ENCODE measurements at regions not wholly inside any gene's neighbourhood (a gene's known extent, or its start where the extent isn't known, plus 50 kb on each side); places are given as distances from the start of the nearest gene placed in this dataset.
A peak's percentile ranks its signal among the peaks of the same experiment; 100 is the strongest.

- H3K9me3 Mint-ChIP-seq: no peaks in the 10 kb centered on the region
- DNase-seq (ENCODE audit: low spot score in 2 of 2, unreplicated experiment in 2 of 2): no peak
- TF ChIP-seq CTCF (IDR thresholded peaks at IDR 0.05; ENCODE audit: unreplicated experiment): no peak
- H3K4me1 Mint-ChIP-seq: peaks cover 17% of the 10 kb centered on the region
- H3K27me3 Mint-ChIP-seq (ENCODE audit: low read depth): no peaks in the 10 kb centered on the region
- H3K36me3 Mint-ChIP-seq: no peaks in the 10 kb centered on the region
- H3K4me3 Mint-ChIP-seq: peak overlapping the region; percentile 6
- peak overlapping the region; percentile 94 for H3K27ac Mint-ChIP-seq
Measured at GRCh38 chr18:2002604-2003003, 568.7 kb downstream of the METTL4 start.

DNA sequence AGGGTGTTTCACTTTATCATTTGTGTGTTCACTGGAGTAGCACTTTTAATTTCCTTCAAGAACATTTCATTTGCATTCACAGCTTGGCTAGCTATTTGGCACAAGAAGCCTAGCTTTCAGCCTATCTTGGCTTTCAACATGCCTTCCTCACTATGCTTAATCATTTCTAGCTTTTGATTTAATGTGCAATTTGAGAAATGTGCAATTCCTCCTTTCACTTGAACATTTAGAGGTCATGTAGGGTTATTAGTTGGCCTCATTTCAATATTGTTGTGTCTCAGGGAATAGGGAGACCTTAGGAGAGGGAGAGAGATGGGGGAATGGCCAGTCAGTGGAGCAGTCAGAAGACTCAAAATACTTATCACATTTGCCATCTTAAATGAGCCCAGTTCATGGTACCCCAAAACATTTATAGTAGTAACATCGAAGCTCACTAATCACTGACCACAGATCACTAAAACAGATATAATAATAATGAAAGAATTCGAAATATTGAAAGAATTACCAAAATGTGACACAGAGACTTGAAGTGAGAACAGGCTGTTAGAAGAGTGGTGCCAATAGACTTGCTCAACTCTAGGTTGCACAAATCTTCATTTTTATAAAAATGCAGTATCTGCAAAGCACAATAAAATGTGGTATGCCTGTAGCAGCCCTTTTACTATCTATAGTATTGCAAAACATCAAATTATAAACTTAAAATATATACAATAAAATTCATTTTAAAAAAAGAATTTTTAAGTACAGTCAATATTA, 561.2 kb downstream of the METTL4 start:
- H3K36me3 Mint-ChIP-seq: no peaks in the 10 kb centered on the region
- no peak for TF ChIP-seq CTCF (IDR thresholded peaks at IDR 0.05; ENCODE audit: unreplicated experiment)
- no peak overlapping the region for H3K4me3 Mint-ChIP-seq
- no peaks in the 10 kb centered on the region for H3K27me3 Mint-ChIP-seq (ENCODE audit: low read depth)
- DNase-seq (ENCODE audit: low spot score in 2 of 2, unreplicated experiment in 2 of 2): no peak
- H3K27ac Mint-ChIP-seq: no peak overlapping the region
- peaks cover 6% of the 10 kb centered on the region for H3K4me1 Mint-ChIP-seq
- H3K9me3 Mint-ChIP-seq: peaks cover 13% of the 10 kb centered on the region

DNA sequence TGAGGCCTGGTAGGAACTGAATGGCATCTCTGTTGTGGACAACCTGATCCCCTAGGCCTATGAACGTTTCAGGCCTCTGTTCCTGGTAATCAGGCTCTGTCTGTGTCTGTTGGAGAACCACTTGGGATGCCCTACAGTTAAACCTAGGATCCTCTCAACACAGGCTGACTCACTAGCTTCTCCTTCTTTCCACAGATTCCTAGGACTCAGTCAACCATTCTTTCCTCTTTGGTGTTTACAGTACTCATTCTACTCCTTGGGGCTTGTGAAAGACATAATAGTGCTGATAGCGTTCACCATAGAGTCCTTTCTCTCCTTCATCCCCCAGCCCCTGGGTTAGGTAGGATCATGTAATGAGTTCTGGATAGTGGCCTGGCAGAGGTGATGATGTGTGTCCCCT, 544.3 kb downstream of the METTL4 start:
- Mint-ChIP-seq H3K4me1 (peaks cover 2% of the 10 kb centered on the region), H3K27ac (no peak overlapping the region), H3K4me3 (no peak overlapping the region), H3K9me3 (no peaks in the 10 kb centered on the region), H3K27me3 (ENCODE audit: low read depth) (no peaks in the 10 kb centered on the region), H3K36me3 (no peaks in the 10 kb centered on the region)
- no peak for TF ChIP-seq CTCF (IDR thresholded peaks at IDR 0.05; ENCODE audit: unreplicated experiment)
- no peak for DNase-seq (ENCODE audit: low spot score in 2 of 2, unreplicated experiment in 2 of 2)

DNA sequence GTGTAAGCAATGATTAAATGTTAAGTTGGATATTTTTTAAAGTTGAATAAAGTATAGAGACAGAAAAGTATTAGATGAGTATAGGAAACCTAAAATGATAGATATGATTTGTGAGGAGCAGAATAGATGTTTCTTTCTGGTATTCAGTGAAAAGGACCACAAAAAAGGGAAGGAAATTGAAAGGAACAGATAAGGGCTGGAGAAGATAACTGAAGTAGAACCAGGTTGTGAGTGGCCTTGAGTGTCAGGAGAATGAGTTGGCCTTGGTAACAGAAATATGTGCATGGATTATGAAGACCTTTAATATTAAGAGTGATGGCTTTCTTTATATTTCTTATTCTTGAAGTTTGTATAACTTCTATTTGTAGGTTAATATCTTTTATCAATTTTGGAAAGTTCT, 543.5 kb downstream of the METTL4 start:
- no peaks in the 10 kb centered on the region for H3K36me3 Mint-ChIP-seq

GRCh38 chr18:2028986-2029385, 542.3 kb downstream of the METTL4 start:
- H3K27me3 Mint-ChIP-seq (ENCODE audit: low read depth): no peaks in the 10 kb centered on the region
- peaks cover 3% of the 10 kb centered on the region for H3K9me3 Mint-ChIP-seq
- H3K27ac Mint-ChIP-seq: no peak overlapping the region
- H3K4me1 Mint-ChIP-seq: peaks cover 2% of the 10 kb centered on the region
- no peak for TF ChIP-seq CTCF (IDR thresholded peaks at IDR 0.05; ENCODE audit: unreplicated experiment)
- H3K4me3 Mint-ChIP-seq: no peak overlapping the region
- H3K36me3 Mint-ChIP-seq: no peaks in the 10 kb centered on the region
- no peak for DNase-seq (ENCODE audit: low spot score in 2 of 2, unreplicated experiment in 2 of 2)

More for the DNA sequence above, 543.5 kb downstream of the METTL4 start:
- TF ChIP-seq CTCF (IDR thresholded peaks at IDR 0.05; ENCODE audit: unreplicated experiment): no peak
- no peak overlapping the region for H3K27ac Mint-ChIP-seq
- no peak overlapping the region for H3K4me3 Mint-ChIP-seq
- DNase-seq (ENCODE audit: low spot score in 2 of 2, unreplicated experiment in 2 of 2): no peak
- H3K4me1 Mint-ChIP-seq: peaks cover 2% of the 10 kb centered on the region
- H3K27me3 Mint-ChIP-seq (ENCODE audit: low read depth): no peaks in the 10 kb centered on the region
- H3K9me3 Mint-ChIP-seq: peaks cover 3% of the 10 kb centered on the region

Data from mesothelial cell of epicardium (in vitro differentiated cells).